ENCODE measurements at regions not wholly inside any gene's neighbourhood (a gene's known extent, or its start where the extent isn't known, plus 50 kb on each side); places are given as distances from the start of the nearest gene placed in this dataset.

DNA sequence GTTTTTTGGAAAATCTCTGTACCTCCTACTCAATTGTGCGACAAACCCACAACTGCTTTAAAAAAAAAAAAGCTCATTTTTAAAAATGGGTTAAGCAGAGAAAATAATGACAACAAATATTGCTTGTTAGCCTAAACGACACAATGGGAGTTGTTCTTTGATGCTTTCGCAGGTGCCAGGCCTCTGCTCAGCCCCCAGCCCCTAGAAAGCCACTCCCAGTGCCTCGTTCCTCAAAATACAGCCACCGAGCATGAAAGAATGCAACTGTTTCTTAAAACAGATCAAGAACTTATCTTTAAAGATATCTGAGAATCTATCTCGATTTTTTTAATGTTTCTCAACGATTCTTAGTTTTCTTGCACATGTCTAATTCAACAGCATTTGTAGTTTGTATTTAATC is 85.2 kb upstream of the PFKP start:
- intact Hi-C loops (cut with DNase I; ENCODE audit: low total_unique reads): no loop called here
- Histone ChIP-seq H3K27me3 (replicated peaks in 1 of 7) (peaks cover 0 to 38% (median 10%) of the 10 kb centered on the region in 7 donors), H3K27ac (no peak overlapping the region)

DNA sequence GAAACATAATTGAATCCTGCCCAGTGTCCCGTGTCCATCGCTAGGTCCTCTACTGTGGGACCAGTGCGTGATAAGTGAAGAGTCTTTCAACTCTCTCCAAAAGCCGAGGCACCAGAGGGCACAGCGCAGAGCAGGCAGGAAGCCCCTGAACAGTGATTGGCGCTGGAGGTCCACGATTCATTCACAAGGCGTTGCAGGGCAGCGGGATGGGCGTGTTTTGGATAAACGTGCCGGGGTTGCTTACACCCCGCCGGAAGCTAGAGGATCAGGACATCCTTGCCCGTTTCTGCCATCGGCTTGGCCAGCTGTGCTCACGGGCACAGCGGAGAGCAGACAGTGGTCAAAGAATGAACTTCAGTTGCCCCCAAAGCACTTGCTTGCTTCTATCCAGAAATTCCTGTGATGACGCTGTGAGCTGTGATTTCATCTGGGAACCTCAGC is 86.0 kb upstream of the PFKP start:
- H3K4me1 ChIP-seq: peaks cover 0 to 23% (median 10%) of the 10 kb centered on the region in 6 donors
- H3K4me3 ChIP-seq: no peak overlapping the region
- H3K27me3 ChIP-seq (replicated peaks in 1 of 7): peaks cover 0 to 32% (median 10%) of the 10 kb centered on the region in 7 donors
- WGBS, 5 donors: 83 to 91% (median 90%) methylated on average over 17 to 19 of the region's 19 CpGs
- intact Hi-C loops (cut with DNase I; ENCODE audit: low total_unique reads): no loop called here
- DNase-seq: no peak
- H3K36me3 ChIP-seq: no peaks in the 10 kb centered on the region
- TF ChIP-seq POLR2A (IDR thresholded peaks at IDR 0.05) (no peak), POLR2AphosphoS5 (IDR thresholded peaks at IDR 0.05) (no peak)
- TF ChIP-seq, protein P1, sequence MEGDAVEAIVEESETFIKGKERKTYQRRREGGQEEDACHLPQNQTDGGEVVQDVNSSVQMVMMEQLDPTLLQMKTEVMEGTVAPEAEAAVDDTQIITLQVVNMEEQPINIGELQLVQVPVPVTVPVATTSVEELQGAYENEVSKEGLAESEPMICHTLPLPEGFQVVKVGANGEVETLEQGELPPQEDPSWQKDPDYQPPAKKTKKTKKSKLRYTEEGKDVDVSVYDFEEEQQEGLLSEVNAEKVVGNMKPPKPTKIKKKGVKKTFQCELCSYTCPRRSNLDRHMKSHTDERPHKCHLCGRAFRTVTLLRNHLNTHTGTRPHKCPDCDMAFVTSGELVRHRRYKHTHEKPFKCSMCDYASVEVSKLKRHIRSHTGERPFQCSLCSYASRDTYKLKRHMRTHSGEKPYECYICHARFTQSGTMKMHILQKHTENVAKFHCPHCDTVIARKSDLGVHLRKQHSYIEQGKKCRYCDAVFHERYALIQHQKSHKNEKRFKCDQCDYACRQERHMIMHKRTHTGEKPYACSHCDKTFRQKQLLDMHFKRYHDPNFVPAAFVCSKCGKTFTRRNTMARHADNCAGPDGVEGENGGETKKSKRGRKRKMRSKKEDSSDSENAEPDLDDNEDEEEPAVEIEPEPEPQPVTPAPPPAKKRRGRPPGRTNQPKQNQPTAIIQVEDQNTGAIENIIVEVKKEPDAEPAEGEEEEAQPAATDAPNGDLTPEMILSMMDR (IDR thresholded peaks at IDR 0.05 in 8 of 11, conservative IDR thresholded peaks at IDR 0.05 in 3 of 11): no peak
- no peaks in the 10 kb centered on the region for H3K9me3 ChIP-seq
- no peak overlapping the region for H3K27ac ChIP-seq

More for the DNA sequence above, 85.2 kb upstream of the PFKP start:
- Histone ChIP-seq H3K4me1 (peaks cover 0 to 30% (median 10%) of the 10 kb centered on the region in 6 donors), H3K36me3 (no peaks in the 10 kb centered on the region), H3K4me3 (no peak overlapping the region), H3K9me3 (no peaks in the 10 kb centered on the region)
- DNase-seq: no peak
- TF ChIP-seq POLR2AphosphoS5 (IDR thresholded peaks at IDR 0.05) (no peak), POLR2A (IDR thresholded peaks at IDR 0.05) (no peak)
- TF ChIP-seq, protein P1 (IDR thresholded peaks at IDR 0.05 in 8 of 11, conservative IDR thresholded peaks at IDR 0.05 in 3 of 11): no peak
- WGBS, 5 donors: 61 to 68% (median 65%) methylated on average over 7 of the region's 7 CpGs

DNA sequence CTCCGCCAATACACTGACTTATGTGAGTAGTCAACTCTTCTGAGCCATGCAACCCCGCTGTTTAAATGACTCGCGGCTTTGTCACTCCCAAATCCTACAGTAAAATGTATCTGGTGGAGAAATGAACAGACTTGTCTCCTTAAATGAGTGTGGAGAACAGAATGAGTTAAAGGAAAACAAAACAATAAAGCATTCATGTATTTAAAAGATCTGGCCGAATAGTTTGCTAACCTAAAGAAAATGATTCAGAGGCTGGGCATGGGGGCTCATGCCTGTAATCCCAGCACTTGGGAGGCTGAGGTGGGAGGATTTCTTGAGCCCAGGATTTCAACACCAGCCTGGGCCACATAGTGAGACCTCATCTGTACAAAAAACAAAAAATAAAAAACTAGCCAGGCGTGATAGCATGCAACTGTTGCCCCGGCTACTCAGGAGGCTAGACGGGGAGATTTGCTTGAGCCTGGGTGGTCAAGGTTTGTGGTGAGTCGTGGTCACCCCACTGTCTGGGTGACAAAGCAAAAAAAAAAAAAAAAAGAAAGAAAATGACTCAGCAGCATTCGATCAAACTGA is 86.5 kb upstream of the PFKP start:
- Histone ChIP-seq H3K27me3 (replicated peaks in 1 of 7) (peaks cover 0 to 27% (median 10%) of the 10 kb centered on the region in 7 donors), H3K36me3 (no peaks in the 10 kb centered on the region), H3K9me3 (no peaks in the 10 kb centered on the region), H3K4me1 (peaks cover 0 to 18% (median 5%) of the 10 kb centered on the region in 6 donors), H3K4me3 (no peak overlapping the region), H3K27ac (no peak overlapping the region)
- WGBS, 5 donors: 69 to 81% (median 73%) methylated on average over 10 of the region's 10 CpGs
- no peak for DNase-seq
- no peak for TF ChIP-seq POLR2AphosphoS5 (IDR thresholded peaks at IDR 0.05)
- TF ChIP-seq, protein P1 (IDR thresholded peaks at IDR 0.05 in 8 of 11, conservative IDR thresholded peaks at IDR 0.05 in 3 of 11): no peak
- TF ChIP-seq POLR2A (IDR thresholded peaks at IDR 0.05): no peak
- intact Hi-C loops (cut with DNase I; ENCODE audit: low total_unique reads): no loop called here

DNA sequence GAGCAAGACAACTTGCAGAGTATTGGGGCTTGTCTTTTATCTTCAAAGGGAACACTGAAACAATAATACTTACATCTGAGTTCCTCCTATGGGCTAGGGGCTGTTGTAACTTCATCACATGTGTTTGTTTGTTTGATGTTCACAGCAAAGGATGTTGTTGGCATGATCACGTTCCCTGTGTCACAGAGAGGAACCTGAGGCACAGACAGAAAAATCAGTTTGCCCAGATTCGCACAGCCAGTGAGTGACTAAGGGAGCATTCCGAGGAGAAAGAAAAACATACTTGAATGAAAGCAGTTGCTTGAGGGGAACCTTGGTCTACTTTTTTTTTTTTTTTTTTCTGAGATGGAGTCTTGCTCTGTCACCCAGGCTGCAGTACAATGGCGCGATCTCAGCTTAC is 87.2 kb upstream of the PFKP start:
- DNase-seq: no peak
- H3K27ac ChIP-seq: no peak overlapping the region
- intact Hi-C loops (cut with DNase I; ENCODE audit: low total_unique reads): no loop called here
- H3K9me3 ChIP-seq: no peaks in the 10 kb centered on the region
- peaks cover 0 to 14% (median 2%) of the 10 kb centered on the region in 6 donors for H3K4me1 ChIP-seq
- no peak overlapping the region for H3K4me3 ChIP-seq
- 81 to 86% (median 82%) methylated on average over 5 of the region's 5 CpGs for WGBS, 5 donors
- H3K36me3 ChIP-seq: no peaks in the 10 kb centered on the region
- TF ChIP-seq, protein P1 (IDR thresholded peaks at IDR 0.05 in 8 of 11, conservative IDR thresholded peaks at IDR 0.05 in 3 of 11): no peak
- TF ChIP-seq POLR2A (IDR thresholded peaks at IDR 0.05): no peak
- no peak for TF ChIP-seq POLR2AphosphoS5 (IDR thresholded peaks at IDR 0.05)
- H3K27me3 ChIP-seq (replicated peaks in 1 of 7): peaks cover 0 to 19% (median 8%) of the 10 kb centered on the region in 7 donors

Measured in spleen (tissue), 11 donors.